ENCODE measurements at regions not wholly inside any gene's neighbourhood (a gene's known extent, or its start where the extent isn't known, plus 50 kb on each side); places are given as distances from the start of the nearest gene placed in this dataset.

- H3K36me3 Mint-ChIP-seq = no peaks in the 10 kb centered on the region
- H3K4me1 Mint-ChIP-seq (ENCODE audit: low read depth) = no peaks in the 10 kb centered on the region
- no peak overlapping the region for H3K4me3 Mint-ChIP-seq
- H3K27ac Mint-ChIP-seq = no peak overlapping the region
- H3K27me3 Mint-ChIP-seq = no peaks in the 10 kb centered on the region
- H3K9me3 Mint-ChIP-seq (ENCODE audit: low read depth) = peaks cover 25% of the 10 kb centered on the region
These were observed 943.2 kb downstream of the PCDH17 start for GRCh38 chr13:58574791-58575190.

GRCh38 chr13:58579468-58579867 lies 947.9 kb downstream of the PCDH17 start:
- Mint-ChIP-seq H3K27me3 (no peaks in the 10 kb centered on the region), H3K4me3 (no peak overlapping the region), H3K36me3 (no peaks in the 10 kb centered on the region), H3K27ac (no peak overlapping the region), H3K4me1 (ENCODE audit: low read depth) (no peaks in the 10 kb centered on the region), H3K9me3 (ENCODE audit: low read depth) (peaks cover 17% of the 10 kb centered on the region)

GRCh38 chr13:58583966-58584365 lies 952.4 kb downstream of the PCDH17 start:
- H3K36me3 Mint-ChIP-seq = no peaks in the 10 kb centered on the region
- no peak overlapping the region for H3K4me3 Mint-ChIP-seq
- H3K27me3 Mint-ChIP-seq = no peaks in the 10 kb centered on the region
- H3K9me3 Mint-ChIP-seq (ENCODE audit: low read depth) = peaks cover 11% of the 10 kb centered on the region
- no peaks in the 10 kb centered on the region for H3K4me1 Mint-ChIP-seq (ENCODE audit: low read depth)
- no peak overlapping the region for H3K27ac Mint-ChIP-seq

- Mint-ChIP-seq H3K27me3 (no peaks in the 10 kb centered on the region), H3K27ac (no peak overlapping the region), H3K4me3 (no peak overlapping the region), H3K9me3 (ENCODE audit: low read depth) (peaks cover 11% of the 10 kb centered on the region), H3K36me3 (no peaks in the 10 kb centered on the region), H3K4me1 (ENCODE audit: low read depth) (no peaks in the 10 kb centered on the region)
These were observed 953.1 kb downstream of the PCDH17 start for GRCh38 chr13:58584610-58585009.

- Mint-ChIP-seq H3K36me3 (no peaks in the 10 kb centered on the region), H3K27ac (no peak overlapping the region), H3K4me3 (no peak overlapping the region), H3K9me3 (ENCODE audit: low read depth) (peaks cover 10% of the 10 kb centered on the region), H3K27me3 (no peaks in the 10 kb centered on the region), H3K4me1 (ENCODE audit: low read depth) (no peaks in the 10 kb centered on the region)
These were observed 955.6 kb downstream of the PCDH17 start for GRCh38 chr13:58587183-58587582.

- Mint-ChIP-seq H3K4me1 (ENCODE audit: low read depth) (no peaks in the 10 kb centered on the region), H3K27ac (no peak overlapping the region)
These were observed 960.5 kb downstream of the PCDH17 start for GRCh38 chr13:58592052-58592451.

GRCh38 chr13:58592786-58593185 lies 961.2 kb downstream of the PCDH17 start:
- H3K4me3 Mint-ChIP-seq = no peak overlapping the region
- H3K9me3 Mint-ChIP-seq (ENCODE audit: low read depth) = peaks cover 10% of the 10 kb centered on the region
- no peaks in the 10 kb centered on the region for H3K27me3 Mint-ChIP-seq

More at GRCh38 chr13:58592052-58592451, 960.5 kb downstream of the PCDH17 start:
- H3K9me3 Mint-ChIP-seq (ENCODE audit: low read depth) = peaks cover 10% of the 10 kb centered on the region
- no peak overlapping the region for H3K4me3 Mint-ChIP-seq
- no peaks in the 10 kb centered on the region for H3K27me3 Mint-ChIP-seq
- no peaks in the 10 kb centered on the region for H3K36me3 Mint-ChIP-seq

GRCh38 chr13:58594747-58595600 lies 963.4 kb downstream of the PCDH17 start:
- H3K4me3 Mint-ChIP-seq = no peak overlapping the region
- no peaks in the 10 kb centered on the region for H3K4me1 Mint-ChIP-seq (ENCODE audit: low read depth)
- H3K9me3 Mint-ChIP-seq (ENCODE audit: low read depth) = peaks cover 5% of the 10 kb centered on the region
- H3K27me3 Mint-ChIP-seq = no peaks in the 10 kb centered on the region
- H3K36me3 Mint-ChIP-seq = no peaks in the 10 kb centered on the region
- H3K27ac Mint-ChIP-seq = no peak overlapping the region

More at GRCh38 chr13:58592786-58593185, 961.2 kb downstream of the PCDH17 start:
- Mint-ChIP-seq H3K27ac (no peak overlapping the region), H3K4me1 (ENCODE audit: low read depth) (no peaks in the 10 kb centered on the region), H3K36me3 (no peaks in the 10 kb centered on the region)

- H3K4me1 Mint-ChIP-seq (ENCODE audit: low read depth) = no peaks in the 10 kb centered on the region
- no peaks in the 10 kb centered on the region for H3K9me3 Mint-ChIP-seq (ENCODE audit: low read depth)
- no peak overlapping the region for H3K27ac Mint-ChIP-seq
- H3K27me3 Mint-ChIP-seq = no peaks in the 10 kb centered on the region
- H3K4me3 Mint-ChIP-seq = no peak overlapping the region
- H3K36me3 Mint-ChIP-seq = no peaks in the 10 kb centered on the region
These were observed 966.0 kb downstream of the PCDH17 start for GRCh38 chr13:58597552-58597951.

GRCh38 chr13:58598241-58598640 lies 966.7 kb downstream of the PCDH17 start:
- H3K9me3 Mint-ChIP-seq (ENCODE audit: low read depth) = no peaks in the 10 kb centered on the region
- H3K36me3 Mint-ChIP-seq = no peaks in the 10 kb centered on the region
- no peaks in the 10 kb centered on the region for H3K27me3 Mint-ChIP-seq
- no peak overlapping the region for H3K27ac Mint-ChIP-seq
- H3K4me3 Mint-ChIP-seq = no peak overlapping the region
- no peaks in the 10 kb centered on the region for H3K4me1 Mint-ChIP-seq (ENCODE audit: low read depth)

- Mint-ChIP-seq H3K27ac (no peak overlapping the region), H3K4me3 (no peak overlapping the region), H3K9me3 (ENCODE audit: low read depth) (peaks cover 15% of the 10 kb centered on the region), H3K4me1 (ENCODE audit: low read depth) (no peaks in the 10 kb centered on the region), H3K36me3 (no peaks in the 10 kb centered on the region), H3K27me3 (no peaks in the 10 kb centered on the region)
These were observed 979.6 kb downstream of the PCDH17 start for GRCh38 chr13:58611117-58611516.

- Mint-ChIP-seq H3K9me3 (ENCODE audit: low read depth) (no peaks in the 10 kb centered on the region), H3K27me3 (no peaks in the 10 kb centered on the region), H3K4me1 (ENCODE audit: low read depth) (no peaks in the 10 kb centered on the region), H3K27ac (no peak overlapping the region), H3K36me3 (no peaks in the 10 kb centered on the region), H3K4me3 (no peak overlapping the region)
These were observed 986.5 kb downstream of the PCDH17 start for GRCh38 chr13:58617880-58618665.

GRCh38 chr13:58619396-58620113 lies 988.0 kb downstream of the PCDH17 start:
- Mint-ChIP-seq H3K36me3 (no peaks in the 10 kb centered on the region), H3K27ac (no peak overlapping the region), H3K27me3 (no peaks in the 10 kb centered on the region), H3K4me1 (ENCODE audit: low read depth) (no peaks in the 10 kb centered on the region), H3K9me3 (ENCODE audit: low read depth) (no peaks in the 10 kb centered on the region), H3K4me3 (no peak overlapping the region)

- Mint-ChIP-seq H3K27me3 (no peaks in the 10 kb centered on the region), H3K36me3 (no peaks in the 10 kb centered on the region), H3K27ac (no peak overlapping the region), H3K4me1 (ENCODE audit: low read depth) (no peaks in the 10 kb centered on the region), H3K9me3 (ENCODE audit: low read depth) (no peaks in the 10 kb centered on the region), H3K4me3 (no peak overlapping the region)
These were observed 988.6 kb downstream of the PCDH17 start for GRCh38 chr13:58620176-58620575.

Data from activated naive CD8-positive, alpha-beta T cell (primary cell).